ENCODE measurements at regions not wholly inside any gene's neighbourhood (a gene's known extent, or its start where the extent isn't known, plus 50 kb on each side); places are given as distances from the start of the nearest gene placed in this dataset.

DNA sequence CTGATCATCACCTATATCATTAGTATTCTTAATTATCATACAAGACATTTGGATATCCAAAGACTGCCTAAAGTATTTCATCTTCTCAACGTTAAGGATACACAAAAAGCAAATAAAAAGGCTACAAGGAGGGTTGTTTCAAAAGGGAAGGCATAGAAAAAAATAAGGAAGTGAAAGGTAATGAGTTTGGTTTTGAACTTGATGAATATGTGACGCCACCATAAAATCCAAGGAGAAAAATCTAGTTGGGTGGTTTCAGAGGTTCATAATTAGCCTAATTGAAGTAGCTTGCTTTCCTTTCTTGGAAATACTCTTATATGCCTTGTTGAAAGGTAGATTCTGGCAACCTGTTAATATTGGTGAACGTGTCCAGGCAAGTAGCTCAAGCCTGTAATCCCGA is 96.1 kb upstream of the SGCD start:
- no peak overlapping the region for H3K4me3 ChIP-seq (ENCODE audit: low read depth in 1 of 3, low read length in 3 of 3)
- no peaks in the 10 kb centered on the region for H3K36me3 ChIP-seq (ENCODE audit: control insufficient read depth in 4 of 4, insufficient read depth in 3 of 4, low read depth in 1 of 4, low read length in 3 of 4)
- H3K27ac ChIP-seq (ENCODE audit: low read depth in 1 of 2, low read length in 2 of 2), result no peak overlapping the region
- no peak for DNase-seq (ENCODE audit: low spot score)
- H3K27me3 ChIP-seq (ENCODE audit: control insufficient read depth in 4 of 4, insufficient read depth in 4 of 4, low read length in 3 of 4), result no peaks in the 10 kb centered on the region
- 73% methylated on average over 4 of the region's 4 CpGs for WGBS
- no peak overlapping the region for H3K9ac ChIP-seq (ENCODE audit: low read depth in 1 of 2, low read length in 2 of 2)
- TF ChIP-seq, protein P1, sequence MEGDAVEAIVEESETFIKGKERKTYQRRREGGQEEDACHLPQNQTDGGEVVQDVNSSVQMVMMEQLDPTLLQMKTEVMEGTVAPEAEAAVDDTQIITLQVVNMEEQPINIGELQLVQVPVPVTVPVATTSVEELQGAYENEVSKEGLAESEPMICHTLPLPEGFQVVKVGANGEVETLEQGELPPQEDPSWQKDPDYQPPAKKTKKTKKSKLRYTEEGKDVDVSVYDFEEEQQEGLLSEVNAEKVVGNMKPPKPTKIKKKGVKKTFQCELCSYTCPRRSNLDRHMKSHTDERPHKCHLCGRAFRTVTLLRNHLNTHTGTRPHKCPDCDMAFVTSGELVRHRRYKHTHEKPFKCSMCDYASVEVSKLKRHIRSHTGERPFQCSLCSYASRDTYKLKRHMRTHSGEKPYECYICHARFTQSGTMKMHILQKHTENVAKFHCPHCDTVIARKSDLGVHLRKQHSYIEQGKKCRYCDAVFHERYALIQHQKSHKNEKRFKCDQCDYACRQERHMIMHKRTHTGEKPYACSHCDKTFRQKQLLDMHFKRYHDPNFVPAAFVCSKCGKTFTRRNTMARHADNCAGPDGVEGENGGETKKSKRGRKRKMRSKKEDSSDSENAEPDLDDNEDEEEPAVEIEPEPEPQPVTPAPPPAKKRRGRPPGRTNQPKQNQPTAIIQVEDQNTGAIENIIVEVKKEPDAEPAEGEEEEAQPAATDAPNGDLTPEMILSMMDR (IDR thresholded peaks at IDR 0.05; ENCODE audit: low read depth, low read length, missing input control), result no peak
- TF ChIP-seq SP1 (IDR thresholded peaks at IDR 0.05), result no peak
- TF ChIP-seq RAD21 (IDR thresholded peaks at IDR 0.05), result no peak
- TF ChIP-seq GABPA (IDR thresholded peaks at IDR 0.05 in 1 of 2, conservative IDR thresholded peaks at IDR 0.05 in 1 of 2), result no peak
- no peak for TF ChIP-seq HNF4A (conservative IDR thresholded peaks at IDR 0.05)
- TF ChIP-seq YY1 (IDR thresholded peaks at IDR 0.05), result no peak
- no peak for TF ChIP-seq RXRA (IDR thresholded peaks at IDR 0.05)
- TF ChIP-seq FOXA2 (IDR thresholded peaks at IDR 0.05), result no peak
- no peak for TF ChIP-seq NR2F2 (IDR thresholded peaks at IDR 0.05)
- TF ChIP-seq, protein P2, sequence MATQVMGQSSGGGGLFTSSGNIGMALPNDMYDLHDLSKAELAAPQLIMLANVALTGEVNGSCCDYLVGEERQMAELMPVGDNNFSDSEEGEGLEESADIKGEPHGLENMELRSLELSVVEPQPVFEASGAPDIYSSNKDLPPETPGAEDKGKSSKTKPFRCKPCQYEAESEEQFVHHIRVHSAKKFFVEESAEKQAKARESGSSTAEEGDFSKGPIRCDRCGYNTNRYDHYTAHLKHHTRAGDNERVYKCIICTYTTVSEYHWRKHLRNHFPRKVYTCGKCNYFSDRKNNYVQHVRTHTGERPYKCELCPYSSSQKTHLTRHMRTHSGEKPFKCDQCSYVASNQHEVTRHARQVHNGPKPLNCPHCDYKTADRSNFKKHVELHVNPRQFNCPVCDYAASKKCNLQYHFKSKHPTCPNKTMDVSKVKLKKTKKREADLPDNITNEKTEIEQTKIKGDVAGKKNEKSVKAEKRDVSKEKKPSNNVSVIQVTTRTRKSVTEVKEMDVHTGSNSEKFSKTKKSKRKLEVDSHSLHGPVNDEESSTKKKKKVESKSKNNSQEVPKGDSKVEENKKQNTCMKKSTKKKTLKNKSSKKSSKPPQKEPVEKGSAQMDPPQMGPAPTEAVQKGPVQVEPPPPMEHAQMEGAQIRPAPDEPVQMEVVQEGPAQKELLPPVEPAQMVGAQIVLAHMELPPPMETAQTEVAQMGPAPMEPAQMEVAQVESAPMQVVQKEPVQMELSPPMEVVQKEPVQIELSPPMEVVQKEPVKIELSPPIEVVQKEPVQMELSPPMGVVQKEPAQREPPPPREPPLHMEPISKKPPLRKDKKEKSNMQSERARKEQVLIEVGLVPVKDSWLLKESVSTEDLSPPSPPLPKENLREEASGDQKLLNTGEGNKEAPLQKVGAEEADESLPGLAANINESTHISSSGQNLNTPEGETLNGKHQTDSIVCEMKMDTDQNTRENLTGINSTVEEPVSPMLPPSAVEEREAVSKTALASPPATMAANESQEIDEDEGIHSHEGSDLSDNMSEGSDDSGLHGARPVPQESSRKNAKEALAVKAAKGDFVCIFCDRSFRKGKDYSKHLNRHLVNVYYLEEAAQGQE (IDR thresholded peaks at IDR 0.05), result no peak
- TF ChIP-seq, protein P3, sequence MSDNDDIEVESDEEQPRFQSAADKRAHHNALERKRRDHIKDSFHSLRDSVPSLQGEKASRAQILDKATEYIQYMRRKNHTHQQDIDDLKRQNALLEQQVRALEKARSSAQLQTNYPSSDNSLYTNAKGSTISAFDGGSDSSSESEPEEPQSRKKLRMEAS (IDR thresholded peaks at IDR 0.05), result no peak
- TF ChIP-seq HNF4G (IDR thresholded peaks at IDR 0.05), result no peak
- no peak for TF ChIP-seq FOXA1 (IDR thresholded peaks at IDR 0.05)
- TF ChIP-seq TAF1 (conservative IDR thresholded peaks at IDR 0.05), result no peak
- TF ChIP-seq, protein P4, sequence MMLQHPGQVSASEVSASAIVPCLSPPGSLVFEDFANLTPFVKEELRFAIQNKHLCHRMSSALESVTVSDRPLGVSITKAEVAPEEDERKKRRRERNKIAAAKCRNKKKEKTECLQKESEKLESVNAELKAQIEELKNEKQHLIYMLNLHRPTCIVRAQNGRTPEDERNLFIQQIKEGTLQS (IDR thresholded peaks at IDR 0.05), result no peak
- no peak for TF ChIP-seq JUND (IDR thresholded peaks at IDR 0.05)
- TF ChIP-seq EGR1 (IDR thresholded peaks at IDR 0.05; ENCODE audit: low read depth in 2 of 2), result no peak
- no peaks in the 10 kb centered on the region for H3K9me3 ChIP-seq (ENCODE audit: control insufficient read depth in 4 of 4, low read length in 3 of 4)
- H3K4me1 ChIP-seq (ENCODE audit: control insufficient read depth in 4 of 4, insufficient read depth in 4 of 4, low read length in 3 of 4), result no peaks in the 10 kb centered on the region

DNA sequence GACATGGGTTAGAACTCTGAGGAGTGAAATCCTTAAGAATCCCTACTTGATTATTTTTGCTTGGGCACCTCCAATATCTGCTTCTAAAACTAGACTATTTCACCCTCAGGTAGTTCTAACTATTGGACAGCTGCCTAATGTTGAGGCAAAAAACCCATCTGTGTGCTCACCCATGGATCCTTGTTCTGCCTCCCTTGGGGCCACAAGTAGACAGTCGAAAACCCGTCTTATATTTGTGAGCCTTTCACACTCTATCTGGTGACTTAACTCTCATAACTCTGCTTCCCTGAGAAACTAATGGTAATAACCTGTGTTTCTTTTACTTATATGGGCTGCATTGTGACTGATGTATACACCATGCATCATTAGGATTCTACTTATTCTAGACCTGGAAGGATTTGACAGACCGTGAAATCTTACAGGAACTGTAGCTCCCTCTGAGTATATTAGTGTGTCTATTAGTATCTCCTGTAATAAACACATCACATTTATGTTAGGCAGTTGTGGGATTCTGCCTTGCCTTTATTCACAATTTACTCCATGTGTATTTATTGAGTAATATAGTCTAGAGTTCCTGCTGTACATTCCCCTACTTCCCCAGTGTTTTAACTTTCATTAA is 94.6 kb upstream of the SGCD start:
- no peaks in the 10 kb centered on the region for H3K36me3 ChIP-seq (ENCODE audit: control insufficient read depth in 4 of 4, insufficient read depth in 3 of 4, low read depth in 1 of 4, low read length in 3 of 4)
- no peaks in the 10 kb centered on the region for H3K4me1 ChIP-seq (ENCODE audit: control insufficient read depth in 4 of 4, insufficient read depth in 4 of 4, low read length in 3 of 4)
- TF ChIP-seq JUND (IDR thresholded peaks at IDR 0.05) (no peak), FOXA1 (IDR thresholded peaks at IDR 0.05) (no peak), RAD21 (IDR thresholded peaks at IDR 0.05) (no peak), HNF4A (conservative IDR thresholded peaks at IDR 0.05) (no peak)
- no peaks in the 10 kb centered on the region for H3K27me3 ChIP-seq (ENCODE audit: control insufficient read depth in 4 of 4, insufficient read depth in 4 of 4, low read length in 3 of 4)
- no peak overlapping the region for H3K27ac ChIP-seq (ENCODE audit: low read depth in 1 of 2, low read length in 2 of 2)
- no peaks in the 10 kb centered on the region for H3K9me3 ChIP-seq (ENCODE audit: control insufficient read depth in 4 of 4, low read length in 3 of 4)
- H3K9ac ChIP-seq (ENCODE audit: low read depth in 1 of 2, low read length in 2 of 2), result no peak overlapping the region
- DNase-seq (ENCODE audit: low spot score), result no peak
- no peak overlapping the region for H3K4me3 ChIP-seq (ENCODE audit: low read depth in 1 of 3, low read length in 3 of 3)
- WGBS, result 88% methylated on average over 3 of the region's 3 CpGs

Data from liver (tissue), 8 donors.